Uterus (tissue), 3 donors: ENCODE measurements at regions not wholly inside any gene's neighbourhood (a gene's known extent, or its start where the extent isn't known, plus 50 kb on each side); places are given as distances from the start of the nearest gene placed in this dataset.

Source experiments
- DNase-seq, 2 donors: peaks; one replicate each; pipeline ENCODE4 v3.0.0-alpha.2; 2019 to 2020
- H3K27ac ChIP-seq, 2 donors: fragments of 200-600 bp; sonication (generic); 1 replicate in 1 of 2; 2 replicates in 1 of 2; pipeline ENCODE4 v1.5.1; 2016 to 2018
- H3K27me3 ChIP-seq, 2 donors: fragments of 200-600 bp; sonication (generic); one replicate each; pipeline ENCODE4 v1.5.1; 2018 to 2019; ENCODE audit warnings: control low read depth in 1 of 2
- H3K36me3 ChIP-seq, 2 donors: fragments of 200-600 bp; sonication (generic); one replicate each; pipeline ENCODE4 v1.5.1; 2019; ENCODE audit warnings: control low read depth in 1 of 2
- H3K4me1 ChIP-seq, 2 donors: fragments of 200-600 bp; sonication (generic); one replicate each; pipeline ENCODE4 v1.5.1; 2018 to 2019; ENCODE audit warnings: control low read depth in 1 of 2
- H3K4me3 ChIP-seq, 2 donors: fragments of 200-600 bp; sonication (generic); 1 replicate in 1 of 2; 2 replicates in 1 of 2; pipeline ENCODE4 v1.5.1; 2018 to 2019; ENCODE audit warnings: mild to moderate bottlenecking in 1 of 2
- H3K9me3 ChIP-seq, 2 donors: fragments of 200-600 bp; sonication (generic); one replicate each; pipeline ENCODE4 v1.5.1; 2019; ENCODE audit warnings: control low read depth in 1 of 2
- POLR2A ChIP-seq, 2 donors: fragments of 450-650 bp; IDR thresholded peaks; one replicate each; pipeline ENCODE4 v1.6.1; 2016; ENCODE audit warnings: antibody characterized with exemption in 2 of 2, mild to moderate bottlenecking in 1 of 2, moderate library complexity in 1 of 2
- intact Hi-C: fragments of 100-400 bp; cut with DNase I; formaldehyde crosslinking; loops from one replicate; pipeline ENCODE4 v1.15.1; 2023; ENCODE audit warnings: low total_unique reads
- TF ChIP-seq, protein P1 (sequence below), 4 experiments: fragments of 200-600 bp in 2 of 4; fragments of 450-650 bp in 2 of 4; sonication (generic) in 2 of 4; IDR thresholded peaks; one replicate each; pipeline ENCODE4 v1.5.1; 2016 to 2019; ENCODE audit warnings: antibody characterized with exemption in 4 of 4, mild to moderate bottlenecking in 2 of 4, moderate library complexity in 1 of 4
- donor health status: DM: yes; HTN: yes; CAD: no.

DNA sequence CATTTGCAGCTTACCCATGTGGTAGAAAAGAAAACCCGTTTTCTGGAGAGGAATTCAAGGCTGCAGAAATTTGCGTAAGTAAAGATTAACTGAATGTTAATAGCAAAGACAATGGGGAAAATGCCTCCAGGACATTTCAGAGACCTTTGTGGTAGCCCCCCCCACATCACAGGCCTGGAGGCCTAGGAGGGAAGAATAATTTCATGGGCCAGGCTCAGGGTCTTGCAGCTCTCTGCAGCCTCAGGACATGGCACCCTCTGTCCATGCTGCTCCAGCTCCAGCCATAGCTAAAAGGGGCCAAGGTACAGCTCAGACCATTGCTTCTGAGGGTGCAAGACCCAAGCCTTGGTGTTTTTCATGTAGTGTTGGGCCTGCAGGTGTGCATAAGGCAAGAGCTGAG, 92.7 kb upstream of the ZNF678 start:
- Histone ChIP-seq H3K4me1 (no peaks in the 10 kb centered on the region), H3K27ac (no peak overlapping the region), H3K27me3 (no peaks in the 10 kb centered on the region), H3K36me3 (no peaks in the 10 kb centered on the region), H3K4me3 (no peak overlapping the region), H3K9me3 (peaks cover 0 to 4% of the 10 kb centered on the region in 2 donors)
- no peak for DNase-seq
- intact Hi-C loops: no loop called here
- no peak for TF ChIP-seq POLR2A (IDR thresholded peaks at IDR 0.05)
- TF ChIP-seq, protein P1, sequence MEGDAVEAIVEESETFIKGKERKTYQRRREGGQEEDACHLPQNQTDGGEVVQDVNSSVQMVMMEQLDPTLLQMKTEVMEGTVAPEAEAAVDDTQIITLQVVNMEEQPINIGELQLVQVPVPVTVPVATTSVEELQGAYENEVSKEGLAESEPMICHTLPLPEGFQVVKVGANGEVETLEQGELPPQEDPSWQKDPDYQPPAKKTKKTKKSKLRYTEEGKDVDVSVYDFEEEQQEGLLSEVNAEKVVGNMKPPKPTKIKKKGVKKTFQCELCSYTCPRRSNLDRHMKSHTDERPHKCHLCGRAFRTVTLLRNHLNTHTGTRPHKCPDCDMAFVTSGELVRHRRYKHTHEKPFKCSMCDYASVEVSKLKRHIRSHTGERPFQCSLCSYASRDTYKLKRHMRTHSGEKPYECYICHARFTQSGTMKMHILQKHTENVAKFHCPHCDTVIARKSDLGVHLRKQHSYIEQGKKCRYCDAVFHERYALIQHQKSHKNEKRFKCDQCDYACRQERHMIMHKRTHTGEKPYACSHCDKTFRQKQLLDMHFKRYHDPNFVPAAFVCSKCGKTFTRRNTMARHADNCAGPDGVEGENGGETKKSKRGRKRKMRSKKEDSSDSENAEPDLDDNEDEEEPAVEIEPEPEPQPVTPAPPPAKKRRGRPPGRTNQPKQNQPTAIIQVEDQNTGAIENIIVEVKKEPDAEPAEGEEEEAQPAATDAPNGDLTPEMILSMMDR (IDR thresholded peaks at IDR 0.05): no peak

- peaks cover 0 to 4% of the 10 kb centered on the region in 2 donors for H3K9me3 ChIP-seq
- H3K4me3 ChIP-seq: no peak overlapping the region
- TF ChIP-seq, protein P1 (IDR thresholded peaks at IDR 0.05): no peak
- TF ChIP-seq POLR2A (IDR thresholded peaks at IDR 0.05): no peak
- no peaks in the 10 kb centered on the region for H3K27me3 ChIP-seq
- intact Hi-C loops: no loop called here
- H3K27ac ChIP-seq: no peak overlapping the region
- no peaks in the 10 kb centered on the region for H3K36me3 ChIP-seq
- no peak for DNase-seq
- no peaks in the 10 kb centered on the region for H3K4me1 ChIP-seq
Measured at GRCh38 chr1:227469708-227470107, 93.6 kb upstream of the ZNF678 start.

DNA sequence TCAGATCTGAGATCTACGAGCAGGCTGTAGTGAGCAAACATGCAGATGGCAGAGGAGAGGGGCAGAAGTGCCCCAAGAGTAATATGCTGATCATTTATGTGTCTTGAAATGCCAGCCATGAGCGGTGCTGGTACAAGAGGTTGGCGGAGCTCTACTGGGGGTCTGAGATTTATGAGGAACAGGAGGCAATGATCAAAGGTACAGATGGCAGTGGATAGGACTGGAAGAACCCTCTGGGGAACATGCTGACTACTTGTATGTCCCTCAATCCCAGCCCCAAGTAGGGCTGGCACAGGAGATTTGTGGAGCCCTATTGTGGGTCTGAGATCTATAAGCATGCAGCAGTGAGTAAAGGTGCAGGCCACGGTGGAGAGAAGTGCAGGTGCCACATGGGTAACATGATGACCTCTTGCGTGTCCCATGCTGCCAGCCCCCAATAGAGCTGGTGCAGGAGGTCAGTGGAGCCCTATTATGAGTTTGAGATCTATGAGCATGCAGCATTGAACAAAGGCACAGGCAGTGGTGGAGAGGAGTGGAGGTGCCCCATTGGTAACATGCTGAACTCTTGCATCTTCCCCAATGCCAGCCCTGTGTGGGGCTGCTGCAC, 97.2 kb upstream of the ZNF678 start:
- H3K27ac ChIP-seq: no peak overlapping the region
- intact Hi-C loops: no loop called here
- peaks cover 0 to 4% of the 10 kb centered on the region in 2 donors for H3K9me3 ChIP-seq
- TF ChIP-seq, protein P1 (IDR thresholded peaks at IDR 0.05): no peak
- TF ChIP-seq POLR2A (IDR thresholded peaks at IDR 0.05): no peak
- H3K4me3 ChIP-seq: no peak overlapping the region
- no peaks in the 10 kb centered on the region for H3K36me3 ChIP-seq
- DNase-seq: no peak
- H3K4me1 ChIP-seq: no peaks in the 10 kb centered on the region
- no peaks in the 10 kb centered on the region for H3K27me3 ChIP-seq

DNA sequence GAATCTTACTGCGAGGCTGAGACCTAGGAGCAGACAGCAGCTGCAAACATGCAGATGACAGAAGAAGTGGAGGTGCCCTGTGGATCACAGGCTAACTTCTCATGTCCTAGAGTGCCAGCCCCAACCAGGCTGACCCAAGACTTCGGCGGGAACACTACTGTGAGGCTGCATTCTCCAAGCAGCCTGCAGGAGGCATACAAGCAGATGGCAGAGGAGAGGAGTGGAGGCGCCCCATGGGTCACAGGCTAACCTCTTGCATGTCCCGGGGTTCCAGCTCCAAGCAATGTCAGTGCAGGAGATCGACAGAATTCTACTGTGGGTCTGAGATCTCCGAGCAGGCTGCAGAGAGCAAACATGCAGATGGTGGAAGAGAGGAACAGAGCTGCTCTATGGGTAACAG, 98.1 kb upstream of the ZNF678 start:
- H3K4me3 ChIP-seq: no peak overlapping the region
- TF ChIP-seq, protein P1 (IDR thresholded peaks at IDR 0.05): no peak
- TF ChIP-seq POLR2A (IDR thresholded peaks at IDR 0.05): no peak
- no peaks in the 10 kb centered on the region for H3K27me3 ChIP-seq
- H3K9me3 ChIP-seq: no peaks in the 10 kb centered on the region
- no peak overlapping the region for H3K27ac ChIP-seq
- DNase-seq: no peak
- H3K4me1 ChIP-seq: no peaks in the 10 kb centered on the region
- intact Hi-C loops: no loop called here
- no peaks in the 10 kb centered on the region for H3K36me3 ChIP-seq

- no peak for DNase-seq
- no peaks in the 10 kb centered on the region for H3K4me1 ChIP-seq
- no peaks in the 10 kb centered on the region for H3K36me3 ChIP-seq
- intact Hi-C loops: no loop called here
- no peak overlapping the region for H3K4me3 ChIP-seq
- no peaks in the 10 kb centered on the region for H3K9me3 ChIP-seq
- no peak overlapping the region for H3K27ac ChIP-seq
- H3K27me3 ChIP-seq: no peaks in the 10 kb centered on the region
- TF ChIP-seq POLR2A (IDR thresholded peaks at IDR 0.05): no peak
- TF ChIP-seq, protein P1 (IDR thresholded peaks at IDR 0.05): no peak
Measured at GRCh38 chr1:227459977-227460376, 103.4 kb upstream of the ZNF678 start.
